Neuronal stem cell (in vitro differentiated cells): ENCODE measurements at regions not wholly inside any gene's neighbourhood (a gene's known extent, or its start where the extent isn't known, plus 50 kb on each side); places are given as distances from the start of the nearest gene placed in this dataset.

Source experiments
- DNase-seq: peaks from one replicate; pipeline ENCODE4 v3.0.0-alpha.2; 2013; ENCODE audit warnings: low spot score
- H2AFZ ChIP-seq: one replicate; pipeline ENCODE4 v1.6.1; 2013; ENCODE audit warnings: mild to moderate bottlenecking, low read length, inconsistent platforms
- H2AK5ac ChIP-seq: 2 replicates; pipeline ENCODE4 v1.6.1; 2013; ENCODE audit warnings: low read depth, mild to moderate bottlenecking, inconsistent platforms, low read length, moderate library complexity, mixed read lengths
- H2BK120ac ChIP-seq: 2 replicates; pipeline ENCODE4 v1.6.1; 2013; ENCODE audit warnings: low read depth, mild to moderate bottlenecking, inconsistent platforms, low read length, moderate library complexity, mixed read lengths
- H2BK12ac ChIP-seq: one replicate; pipeline ENCODE4 v1.6.1; 2013; ENCODE audit warnings: low read length, inconsistent platforms
- H2BK15ac ChIP-seq: 2 replicates; pipeline ENCODE4 v1.6.1; 2013; ENCODE audit warnings: mild to moderate bottlenecking, low read length, inconsistent platforms, mixed read lengths
- H2BK5ac ChIP-seq: one replicate; pipeline ENCODE4 v1.6.1; 2013; ENCODE audit warnings: inconsistent platforms, mild to moderate bottlenecking, low read length, moderate library complexity
- H3K14ac ChIP-seq: one replicate; pipeline ENCODE4 v1.6.1; 2013; ENCODE audit warnings: low read length, inconsistent platforms
- H3K18ac ChIP-seq: 2 replicates; pipeline ENCODE4 v1.6.1; 2013; ENCODE audit warnings: low read length, inconsistent platforms
- H3K23ac ChIP-seq: 2 replicates; pipeline ENCODE4 v1.6.1; 2013; ENCODE audit warnings: low read depth, mild to moderate bottlenecking, mixed read lengths, low read length, inconsistent platforms; ENCODE audit not compliant: poor library complexity
- H3K27ac ChIP-seq: replicated peaks from 3 replicates; pipeline ENCODE4 v1.5.1; 2013; ENCODE audit warnings: low read length, inconsistent platforms
- H3K27me3 ChIP-seq, 3 experiments: 2 replicates each; pipeline ENCODE4 v1.6.1; 2013; ENCODE audit warnings: low read length in 3 of 3, mild to moderate bottlenecking in 2 of 3, inconsistent platforms in 1 of 3, low read depth in 1 of 3, mixed read lengths in 1 of 3, moderate library complexity in 1 of 3; ENCODE audit not compliant: control insufficient read depth in 3 of 3, insufficient read depth in 3 of 3
- H3K36me3 ChIP-seq, 2 donors: replicated peaks in 1 of 2; 2 replicates each; pipeline ENCODE4 v1.6.1; 2013; ENCODE audit warnings: low read length in 2 of 2; ENCODE audit not compliant: control insufficient read depth in 2 of 2, insufficient read depth in 2 of 2
- H3K4ac ChIP-seq: 2 replicates; pipeline ENCODE4 v1.6.1; 2013; ENCODE audit warnings: inconsistent platforms, mild to moderate bottlenecking, low read length, moderate library complexity
- H3K4me1 ChIP-seq, 2 donors: 1 replicate in 1 of 2; 2 replicates in 1 of 2; pipeline ENCODE4 v1.6.1; 2013; ENCODE audit warnings: low read length in 2 of 2, low read depth in 1 of 2; ENCODE audit not compliant: control insufficient read depth in 2 of 2, insufficient read depth in 1 of 2
- H3K4me2 ChIP-seq: one replicate; pipeline ENCODE4 v1.6.1; 2013; ENCODE audit warnings: mild to moderate bottlenecking, low read length, inconsistent platforms; ENCODE audit not compliant: insufficient read depth, poor library complexity, severe bottlenecking
- H3K4me3 ChIP-seq, 2 donors: 2 replicates each; pipeline ENCODE4 v1.5.1; 2013; ENCODE audit warnings: low read length in 2 of 2, mild to moderate bottlenecking in 2 of 2, inconsistent platforms in 1 of 2, moderate library complexity in 1 of 2
- H3K79me1 ChIP-seq: one replicate; pipeline ENCODE4 v1.6.1; 2013; ENCODE audit warnings: low read depth, mild to moderate bottlenecking, inconsistent platforms, low read length, moderate library complexity
- H3K9ac ChIP-seq: one replicate; pipeline ENCODE4 v1.6.1; 2013; ENCODE audit warnings: mild to moderate bottlenecking, low read depth, low read length, inconsistent platforms; ENCODE audit not compliant: poor library complexity
- H3K9me3 ChIP-seq, 2 donors: replicated peaks in 1 of 2; 2 replicates each; pipeline versions ENCODE3 to v1.6.1; 2013; ENCODE audit warnings: low read length in 2 of 2, mild to moderate bottlenecking in 2 of 2, inconsistent platforms in 1 of 2, low read depth in 1 of 2, mixed read lengths in 1 of 2, moderate library complexity in 1 of 2; ENCODE audit not compliant: control insufficient read depth in 2 of 2, insufficient read depth in 1 of 2
- H4K8ac ChIP-seq: one replicate; pipeline ENCODE4 v1.6.1; 2013; ENCODE audit warnings: low read depth, mild to moderate bottlenecking, inconsistent platforms, low read length, moderate library complexity
- H4K91ac ChIP-seq: one replicate; pipeline ENCODE4 v1.6.1; 2013; ENCODE audit warnings: low read length, low read depth, mild to moderate bottlenecking, inconsistent platforms; ENCODE audit not compliant: poor library complexity
- WGBS, 2 donors: extraction: QIAGEN DNeasy Blood & Tissue Kit; methylation state at CpG; one replicate each; pipeline ENCODE4 v1.1.7; 2013; ENCODE audit warnings: missing lambda C conversion rate in 2 of 2, mixed read lengths in 1 of 2; ENCODE audit not compliant: insufficient read length in 2 of 2, insufficient replicate concordance in 1 of 2; ENCODE audit errors: extremely low coverage in 2 of 2; 5-methylcytosine and 5-hydroxymethylcytosine counted together

GRCh38 chr2:18124116-18124835, 245.8 kb downstream of the KCNS3 start:
- Histone ChIP-seq H3K79me1 (no peaks in the 10 kb centered on the region), H3K4me1 (no peaks in the 10 kb centered on the region), H3K18ac (peak overlapping the region; percentile 86), H3K27ac (no peak overlapping the region), H3K14ac (peak overlapping the region; percentile 50), H2AFZ (no peak overlapping the region), H2BK12ac (no peak overlapping the region), H3K4ac (no peak overlapping the region), H4K91ac (no peak overlapping the region), H4K8ac (peak overlapping the region; percentile 58), H3K36me3 (no peaks in the 10 kb centered on the region), H2BK120ac (no peak overlapping the region), H3K9ac (no peak overlapping the region), H2BK5ac (no peak overlapping the region), H3K27me3 (no peaks in the 10 kb centered on the region), H3K23ac (no peak overlapping the region), H3K4me3 (no peak overlapping the region), H3K4me2 (no peak overlapping the region), H2AK5ac (no peak overlapping the region), H3K9me3 (no peaks in the 10 kb centered on the region), H2BK15ac (no peak overlapping the region)
- no peak for DNase-seq
- no CpG with 5 or more reads among the region's 6 CpGs for WGBS, 2 donors

DNA sequence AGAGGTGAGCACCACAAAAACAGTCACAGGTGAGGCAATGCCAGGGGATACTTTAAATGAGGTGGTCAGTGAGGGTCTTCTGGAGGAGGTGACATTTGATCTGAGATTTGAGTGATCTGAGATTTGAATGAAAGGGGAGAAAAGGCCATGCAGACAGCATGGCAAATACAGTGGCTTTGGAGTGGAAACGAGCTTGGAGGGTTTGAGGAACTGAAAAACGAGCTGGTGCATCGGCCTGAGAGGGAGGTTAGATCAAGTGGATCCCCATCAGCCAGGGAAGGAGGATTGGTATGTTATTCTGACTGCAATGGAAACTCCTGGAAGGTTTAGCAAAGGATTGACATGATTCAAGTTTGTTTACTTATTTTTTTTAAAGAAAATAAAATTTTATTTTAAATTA, 245.1 kb downstream of the KCNS3 start:
- Histone ChIP-seq H4K91ac (no peak overlapping the region), H2BK12ac (no peak overlapping the region), H3K4ac (no peak overlapping the region), H3K4me3 (no peak overlapping the region), H3K18ac (no peak overlapping the region), H3K27me3 (no peaks in the 10 kb centered on the region), H3K9ac (no peak overlapping the region), H3K4me1 (no peaks in the 10 kb centered on the region), H3K4me2 (no peak overlapping the region), H4K8ac (no peak overlapping the region), H2AFZ (no peak overlapping the region), H3K14ac (no peak overlapping the region), H2BK5ac (no peak overlapping the region), H2BK15ac (no peak overlapping the region), H3K36me3 (no peaks in the 10 kb centered on the region), H3K27ac (no peak overlapping the region), H3K23ac (no peak overlapping the region), H2AK5ac (no peak overlapping the region), H3K9me3 (no peaks in the 10 kb centered on the region), H3K79me1 (no peaks in the 10 kb centered on the region), H2BK120ac (no peak overlapping the region)
- no peak for DNase-seq
- no CpG with 5 or more reads among the region's 3 CpGs for WGBS, 2 donors

GRCh38 chr2:18123211-18123570, 244.7 kb downstream of the KCNS3 start:
- Histone ChIP-seq H2BK12ac (no peak overlapping the region), H3K18ac (no peak overlapping the region), H2BK120ac (no peak overlapping the region), H3K4ac (no peak overlapping the region), H2BK5ac (no peak overlapping the region), H3K27me3 (no peaks in the 10 kb centered on the region), H3K4me3 (no peak overlapping the region), H3K79me1 (no peaks in the 10 kb centered on the region), H3K14ac (no peak overlapping the region), H2AFZ (no peak overlapping the region), H2BK15ac (no peak overlapping the region), H3K23ac (no peak overlapping the region), H3K9ac (no peak overlapping the region), H3K4me1 (no peaks in the 10 kb centered on the region), H3K27ac (no peak overlapping the region), H4K91ac (no peak overlapping the region), H4K8ac (no peak overlapping the region), H3K4me2 (no peak overlapping the region), H3K9me3 (no peaks in the 10 kb centered on the region), H2AK5ac (no peak overlapping the region), H3K36me3 (no peaks in the 10 kb centered on the region)
- WGBS, 2 donors, result no CpG with 5 or more reads among the region's 3 CpGs
- DNase-seq, result no peak

DNA sequence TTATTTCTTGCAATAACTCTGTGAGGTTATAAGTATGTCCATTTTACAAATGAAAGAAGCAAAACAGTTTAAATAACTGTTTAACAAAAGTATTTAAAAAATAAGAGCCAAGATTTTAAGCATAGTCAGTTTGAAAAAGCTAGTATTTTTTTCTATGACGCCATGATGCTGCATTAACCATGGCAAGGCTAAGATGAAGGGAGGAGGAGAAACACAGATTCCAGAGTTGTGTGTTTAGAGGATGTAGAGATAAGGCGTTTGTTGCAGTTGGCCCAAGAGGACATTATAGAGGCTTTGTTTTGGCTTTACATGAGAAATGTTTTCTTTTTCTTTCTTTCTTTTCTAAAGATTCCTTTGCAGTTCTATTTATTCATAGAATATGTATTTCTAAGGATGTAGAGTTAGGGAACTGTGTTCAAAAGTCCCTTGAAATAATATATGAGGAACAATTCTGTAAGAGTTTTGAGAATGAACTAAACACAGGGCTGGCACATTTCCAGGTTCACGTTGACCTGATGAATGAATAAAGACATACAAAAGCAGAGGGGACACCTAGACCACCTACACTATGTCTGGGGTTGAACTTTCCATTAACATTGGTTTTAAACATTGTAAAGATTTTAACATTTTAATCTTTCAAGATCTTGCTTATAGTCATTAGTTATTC, 244.2 kb downstream of the KCNS3 start:
- Histone ChIP-seq H4K8ac (no peak overlapping the region), H3K4me3 (no peak overlapping the region), H3K14ac (no peak overlapping the region), H3K4me1 (no peaks in the 10 kb centered on the region), H2AFZ (no peak overlapping the region), H3K27ac (no peak overlapping the region), H3K23ac (no peak overlapping the region), H4K91ac (no peak overlapping the region), H3K4ac (no peak overlapping the region), H3K9ac (no peak overlapping the region), H2AK5ac (no peak overlapping the region), H3K4me2 (no peak overlapping the region), H3K27me3 (no peaks in the 10 kb centered on the region), H3K9me3 (no peaks in the 10 kb centered on the region), H3K79me1 (no peaks in the 10 kb centered on the region), H2BK120ac (no peak overlapping the region), H2BK12ac (no peak overlapping the region), H3K36me3 (no peaks in the 10 kb centered on the region), H3K18ac (no peak overlapping the region), H2BK15ac (no peak overlapping the region), H2BK5ac (no peak overlapping the region)
- no CpG with 5 or more reads among the region's 3 CpGs for WGBS, 2 donors
- no peak for DNase-seq
